ENCODE measurements at regions not wholly inside any gene's neighbourhood (a gene's known extent, or its start where the extent isn't known, plus 50 kb on each side); places are given as distances from the start of the nearest gene placed in this dataset.

DNA sequence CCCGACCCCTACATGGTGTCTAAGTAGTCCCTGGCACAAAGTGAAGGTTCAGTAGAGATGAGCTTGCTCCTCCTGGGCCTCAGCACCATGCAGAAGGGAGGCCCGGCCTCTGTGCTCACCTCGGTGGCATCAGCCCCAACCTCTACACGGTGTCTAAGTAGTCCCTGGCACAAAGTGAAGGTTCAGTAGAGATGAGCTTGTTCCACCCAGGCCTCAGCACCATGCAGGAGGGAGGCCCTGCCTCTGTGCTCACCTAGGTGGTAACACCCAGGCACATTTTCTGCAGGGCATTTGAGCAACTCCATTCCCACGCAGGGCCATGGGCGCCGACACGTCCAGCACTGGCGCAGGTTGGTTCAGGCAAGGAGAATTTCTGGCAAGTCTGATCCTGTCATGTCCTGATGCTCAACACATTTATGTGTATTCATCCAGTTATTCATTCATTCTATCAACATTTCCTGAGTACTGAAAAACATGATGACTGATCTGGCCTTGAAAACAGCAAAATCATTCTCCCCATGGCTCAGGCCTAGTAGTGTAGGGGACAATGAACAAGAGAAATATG is 408.2 kb upstream of the MYT1L start:
- TF ChIP-seq, protein P1, sequence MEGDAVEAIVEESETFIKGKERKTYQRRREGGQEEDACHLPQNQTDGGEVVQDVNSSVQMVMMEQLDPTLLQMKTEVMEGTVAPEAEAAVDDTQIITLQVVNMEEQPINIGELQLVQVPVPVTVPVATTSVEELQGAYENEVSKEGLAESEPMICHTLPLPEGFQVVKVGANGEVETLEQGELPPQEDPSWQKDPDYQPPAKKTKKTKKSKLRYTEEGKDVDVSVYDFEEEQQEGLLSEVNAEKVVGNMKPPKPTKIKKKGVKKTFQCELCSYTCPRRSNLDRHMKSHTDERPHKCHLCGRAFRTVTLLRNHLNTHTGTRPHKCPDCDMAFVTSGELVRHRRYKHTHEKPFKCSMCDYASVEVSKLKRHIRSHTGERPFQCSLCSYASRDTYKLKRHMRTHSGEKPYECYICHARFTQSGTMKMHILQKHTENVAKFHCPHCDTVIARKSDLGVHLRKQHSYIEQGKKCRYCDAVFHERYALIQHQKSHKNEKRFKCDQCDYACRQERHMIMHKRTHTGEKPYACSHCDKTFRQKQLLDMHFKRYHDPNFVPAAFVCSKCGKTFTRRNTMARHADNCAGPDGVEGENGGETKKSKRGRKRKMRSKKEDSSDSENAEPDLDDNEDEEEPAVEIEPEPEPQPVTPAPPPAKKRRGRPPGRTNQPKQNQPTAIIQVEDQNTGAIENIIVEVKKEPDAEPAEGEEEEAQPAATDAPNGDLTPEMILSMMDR (IDR thresholded peaks at IDR 0.05; ENCODE audit: low read depth, low read length) = no peak
- DNase-seq (ENCODE audit: extremely low read depth, low read depth) = no peak

DNA sequence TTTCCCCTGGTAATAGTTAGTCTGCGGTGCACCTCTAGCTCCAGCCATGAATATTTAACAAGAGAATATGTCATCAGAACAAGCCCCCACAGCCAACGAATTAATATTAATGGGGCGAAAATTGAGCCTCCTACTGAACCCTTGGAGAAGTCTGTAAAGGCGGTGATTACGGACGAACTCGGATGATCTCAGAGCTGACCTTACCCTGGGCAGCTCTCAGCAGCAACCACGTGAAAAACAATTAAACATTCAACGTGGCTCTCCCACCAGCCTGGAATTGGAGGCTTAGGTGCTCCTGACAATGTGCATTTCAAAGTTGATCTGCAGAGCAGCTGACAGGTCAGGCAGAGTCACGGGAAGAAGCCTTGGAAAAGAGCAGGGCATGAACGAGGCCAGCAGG is 407.6 kb upstream of the MYT1L start:
- TF ChIP-seq, protein P1 (IDR thresholded peaks at IDR 0.05; ENCODE audit: low read depth, low read length) = no peak
- no peak for DNase-seq (ENCODE audit: extremely low read depth, low read depth)

DNA sequence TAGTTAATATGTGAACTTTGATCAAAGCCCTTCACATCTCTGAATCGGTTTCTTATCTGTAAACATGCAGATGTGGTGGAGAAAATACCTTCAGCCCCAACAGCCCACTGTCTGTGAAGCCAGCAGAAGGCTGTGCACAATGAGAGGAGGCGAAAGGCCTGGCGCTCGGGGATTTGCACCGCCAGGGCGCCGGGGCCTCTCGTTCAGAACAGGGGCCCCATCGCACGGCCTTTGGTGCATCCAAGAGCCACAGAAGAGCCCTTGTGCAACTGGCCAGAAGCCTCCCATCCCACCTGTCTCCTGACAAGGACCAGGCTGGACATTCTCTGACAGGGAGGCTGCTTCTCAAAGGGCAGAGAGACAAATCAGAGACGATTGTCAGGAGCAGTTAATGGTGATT is 407.2 kb upstream of the MYT1L start:
- TF ChIP-seq, protein P1 (IDR thresholded peaks at IDR 0.05; ENCODE audit: low read depth, low read length) = no peak
- DNase-seq (ENCODE audit: extremely low read depth, low read depth) = no peak

DNA sequence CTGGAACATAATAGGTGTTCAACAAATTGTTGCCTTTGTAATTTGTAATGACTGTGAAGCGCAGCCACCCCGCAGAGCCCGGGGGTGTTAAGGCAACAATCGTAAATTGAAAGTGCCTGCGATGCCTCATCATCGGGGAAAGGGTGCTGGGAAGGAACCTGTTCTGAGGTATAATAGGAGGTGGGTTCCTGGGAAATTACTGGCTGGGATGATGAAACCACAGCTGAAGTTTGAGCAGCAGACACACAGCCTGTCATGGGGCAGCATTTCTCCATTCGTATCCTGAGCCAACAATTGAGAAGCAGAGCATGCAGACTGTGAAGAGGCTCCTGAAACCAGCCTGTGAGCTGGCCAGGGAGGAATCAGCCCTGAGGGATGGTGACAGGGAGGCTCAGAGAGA is 404.0 kb upstream of the MYT1L start:
- no peak for DNase-seq (ENCODE audit: extremely low read depth, low read depth)
- TF ChIP-seq, protein P1 (IDR thresholded peaks at IDR 0.05; ENCODE audit: low read depth, low read length) = no peak

DNA sequence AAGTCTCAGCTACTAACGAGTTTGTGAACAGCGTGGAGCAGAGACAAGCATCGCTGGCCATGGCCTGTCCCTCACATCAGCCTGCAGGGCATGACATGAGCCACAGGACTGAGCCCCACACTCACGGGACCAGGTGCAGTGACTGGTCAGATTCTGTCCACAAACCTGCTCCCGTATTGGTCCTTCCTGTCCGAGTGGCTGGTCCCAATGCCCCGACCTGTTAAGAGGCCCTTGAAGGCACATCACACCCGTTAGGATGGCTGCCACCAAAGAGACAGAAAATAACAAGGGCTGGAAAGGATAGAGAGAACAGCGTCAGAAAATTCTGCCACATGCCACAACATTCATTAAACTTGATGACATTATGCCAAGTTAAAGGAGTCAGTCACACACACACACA is 403.2 kb upstream of the MYT1L start:
- TF ChIP-seq, protein P1 (IDR thresholded peaks at IDR 0.05; ENCODE audit: low read depth, low read length) = no peak
- DNase-seq (ENCODE audit: extremely low read depth, low read depth) = no peak

DNA sequence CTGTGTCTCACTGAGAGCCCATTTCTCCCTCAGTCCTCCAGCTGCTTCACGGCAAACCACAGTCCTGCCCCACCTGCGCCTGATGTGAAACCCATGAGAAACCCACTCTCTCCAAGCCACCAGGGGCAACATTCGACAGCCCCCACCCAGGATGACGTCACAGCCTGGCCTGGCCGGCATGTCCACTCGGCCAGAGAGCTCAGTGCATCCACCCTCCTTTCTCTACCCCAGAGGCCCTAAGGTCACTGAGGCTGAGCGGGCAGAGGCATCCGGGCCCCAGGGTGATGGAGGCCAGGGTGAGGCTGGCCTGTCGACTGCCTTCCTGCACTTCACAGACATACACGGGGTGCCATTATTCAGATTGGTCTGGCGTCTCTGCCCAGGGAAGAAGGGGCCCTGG is 402.7 kb upstream of the MYT1L start:
- no peak for DNase-seq (ENCODE audit: extremely low read depth, low read depth)
- TF ChIP-seq, protein P1 (IDR thresholded peaks at IDR 0.05; ENCODE audit: low read depth, low read length) = no peak

DNA sequence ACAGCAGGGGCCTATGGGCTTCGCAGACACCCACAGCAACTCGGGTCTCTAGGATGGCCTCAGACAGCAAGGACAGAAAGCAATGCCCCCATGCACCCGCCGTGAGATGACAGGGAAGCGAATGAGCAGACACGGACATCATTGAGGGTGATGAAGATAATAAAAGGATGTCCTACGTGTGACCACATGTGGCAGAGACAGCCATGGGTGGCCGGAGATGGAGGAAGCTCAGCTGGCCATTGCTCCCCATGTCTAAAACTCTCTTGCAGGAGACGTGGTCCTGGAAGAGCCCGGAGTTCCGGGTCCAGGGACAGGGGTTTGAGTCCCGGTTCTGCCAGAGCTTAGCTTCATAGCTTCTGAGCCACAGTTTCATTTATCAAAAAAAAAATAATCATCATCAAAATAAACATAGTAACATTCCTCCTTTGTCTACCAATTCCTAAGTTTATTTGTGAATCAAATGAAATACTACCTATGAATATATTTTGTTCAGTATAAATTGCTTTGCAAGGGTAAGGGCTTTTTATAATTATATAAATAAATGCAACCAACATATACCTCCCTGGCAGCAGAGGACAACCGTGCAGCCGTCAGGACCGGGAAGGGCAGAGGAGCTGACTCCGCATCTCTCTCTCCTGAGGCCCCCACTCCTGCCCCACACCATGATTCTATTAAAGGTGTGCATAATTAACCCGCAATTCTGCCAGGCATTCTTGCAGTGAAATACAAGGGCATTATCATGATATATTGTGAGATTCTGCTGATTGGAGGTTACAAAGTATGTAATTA is 401.4 kb upstream of the MYT1L start:
- DNase-seq (ENCODE audit: extremely low read depth, low read depth) = no peak
- TF ChIP-seq, protein P1 (IDR thresholded peaks at IDR 0.05; ENCODE audit: low read depth, low read length) = no peak

Data from AG09319 (cell line).